Keratinocyte (primary cell): ENCODE measurements at regions not wholly inside any gene's neighbourhood (a gene's known extent, or its start where the extent isn't known, plus 50 kb on each side); places are given as distances from the start of the nearest gene placed in this dataset.

ENCODE experiments used
- DNase-seq: peaks from one replicate; pipeline ENCODE4 v3.0.0-alpha.2; 2011; ENCODE audit warnings: low read depth, missing footprints, low spot score
- FAIRE-seq: peaks from 2 replicates; lab custom pipeline; 2011; peaks lifted over from hg19 to GRCh38; lab: Jason Lieb, UNC
- H2AFZ ChIP-seq: 2 replicates; pipeline ENCODE4 v1.6.0; 2012; ENCODE audit warnings: low read length, control low read depth, inconsistent platforms; ENCODE audit not compliant: control insufficient read depth
- H3K27ac ChIP-seq: 2 replicates; pipeline ENCODE4 v1.5.1; 2011; ENCODE audit warnings: low read length; ENCODE audit not compliant: control insufficient read depth, insufficient read depth
- H3K27me3 ChIP-seq: 3 replicates; pipeline ENCODE4 v1.6.0; 2011; ENCODE audit warnings: low read length; ENCODE audit not compliant: control insufficient read depth, insufficient read depth; ENCODE audit errors: extremely low read depth
- H3K36me3 ChIP-seq, 2 experiments: 2 replicates in 1 of 2; 3 replicates in 1 of 2; pipeline ENCODE4 v1.5.1; 2011; ENCODE audit warnings: low read length in 2 of 2, mild to moderate bottlenecking in 1 of 2; ENCODE audit not compliant: control insufficient read depth in 2 of 2, insufficient read depth in 2 of 2; ENCODE audit errors: extremely low read depth in 1 of 2
- H3K4me1 ChIP-seq: 3 replicates; pipeline ENCODE4 v1.5.1; 2011; ENCODE audit warnings: low read length; ENCODE audit not compliant: control insufficient read depth, insufficient read depth; ENCODE audit errors: extremely low read depth
- H3K4me2 ChIP-seq: 3 replicates; pipeline ENCODE4 v1.6.0; 2011; ENCODE audit warnings: low read depth, low read length; ENCODE audit not compliant: control insufficient read depth, insufficient read depth; ENCODE audit errors: extremely low read depth
- H3K4me3 ChIP-seq, 3 experiments: fragments of 200-600 bp in 1 of 3; sonication (generic) in 1 of 3; 2 replicates in 2 of 3; 3 replicates in 1 of 3; pipeline ENCODE4 v1.5.1; 2011 to 2016; ENCODE audit warnings: low read length in 3 of 3, mild to moderate bottlenecking in 3 of 3, control low read depth in 2 of 3, inconsistent platforms in 1 of 3, low read depth in 1 of 3, mixed read lengths in 1 of 3, mixed run types in 1 of 3, moderate library complexity in 1 of 3; ENCODE audit not compliant: control insufficient read depth in 2 of 3, insufficient read depth in 2 of 3; ENCODE audit errors: extremely low read depth in 1 of 3
- H3K79me2 ChIP-seq: 2 replicates; pipeline ENCODE4 v1.6.0; 2012; ENCODE audit warnings: low read length; ENCODE audit not compliant: control insufficient read depth, insufficient read depth
- H3K9ac ChIP-seq: 3 replicates; pipeline ENCODE4 v1.6.0; 2011; ENCODE audit warnings: low read length; ENCODE audit not compliant: control insufficient read depth, insufficient read depth; ENCODE audit errors: extremely low read depth
- H3K9me1 ChIP-seq: 3 replicates; pipeline ENCODE4 v1.6.0; 2011; ENCODE audit warnings: low read length; ENCODE audit not compliant: control insufficient read depth, insufficient read depth; ENCODE audit errors: extremely low read depth
- H3K9me3 ChIP-seq: 2 replicates; pipeline ENCODE4 v1.5.1; 2012; ENCODE audit warnings: low read depth, low read length; ENCODE audit not compliant: control insufficient read depth
- H4K20me1 ChIP-seq: 3 replicates; pipeline ENCODE4 v1.6.0; 2011; ENCODE audit warnings: low read length; ENCODE audit not compliant: control insufficient read depth, insufficient read depth; ENCODE audit errors: extremely low read depth
- CTCF ChIP-seq, 3 experiments: IDR thresholded peaks in 1 of 3; conservative IDR thresholded peaks in 1 of 3; optimal IDR thresholded peaks in 1 of 3; 2 replicates in 2 of 3; 3 replicates in 1 of 3; pipeline versions ENCODE3 to v1.5.1; 2011; ENCODE audit warnings: low read length in 3 of 3, mild to moderate bottlenecking in 3 of 3, moderate library complexity in 2 of 3, control low read depth in 1 of 3, inconsistent platforms in 1 of 3; ENCODE audit not compliant: insufficient read depth in 2 of 3; ENCODE audit errors: extremely low read depth in 1 of 3
- EZH2 ChIP-seq: IDR thresholded peaks from one replicate; pipeline ENCODE4 v1.6.1; 2012; ENCODE audit warnings: inconsistent platforms, mild to moderate bottlenecking, low read length, moderate library complexity
- dilution Hi-C: fragments of 300-500 bp; cut with MboI; formaldehyde crosslinking; loops from one replicate; pipeline ENCODE4 v1.7.0; 2020; ENCODE audit warnings: low sequenced_read_pairs; ENCODE audit not compliant: extremely low pct_ligation_motif_present

GRCh38 chrX:34381241-34381640 lies 249.1 kb upstream of the FAM47A start:
- Histone ChIP-seq H3K9ac (no peak overlapping the region), H3K4me1 (no peaks in the 10 kb centered on the region), H4K20me1 (no peaks in the 10 kb centered on the region), H3K4me2 (no peak overlapping the region), H3K9me1 (no peaks in the 10 kb centered on the region), H3K9me3 (no peaks in the 10 kb centered on the region), H3K36me3 (no peaks in the 10 kb centered on the region), H3K27me3 (no peaks in the 10 kb centered on the region), H3K27ac (no peak overlapping the region), H3K79me2 (no peaks in the 10 kb centered on the region), H2AFZ (no peak overlapping the region), H3K4me3 (no peak overlapping the region)
- dilution Hi-C loops, result no loop called here
- FAIRE-seq, result no peak
- no peak for DNase-seq
- TF ChIP-seq CTCF (optimal IDR thresholded peaks at IDR 0.05 in 1 of 3, IDR thresholded peaks at IDR 0.05 in 1 of 3, conservative IDR thresholded peaks at IDR 0.05 in 1 of 3; ENCODE audit: extremely low read depth in 1 of 3, insufficient read depth in 2 of 3, low read length in 3 of 3) (no peak), EZH2 (no peak)

GRCh38 chrX:34379891-34380290 lies 247.8 kb upstream of the FAM47A start:
- Histone ChIP-seq H3K27me3 (no peaks in the 10 kb centered on the region), H3K4me1 (no peaks in the 10 kb centered on the region), H3K4me2 (no peak overlapping the region), H3K9ac (no peak overlapping the region), H2AFZ (no peak overlapping the region), H3K9me1 (no peaks in the 10 kb centered on the region), H3K79me2 (no peaks in the 10 kb centered on the region), H3K27ac (no peak overlapping the region), H3K36me3 (no peaks in the 10 kb centered on the region), H4K20me1 (no peaks in the 10 kb centered on the region), H3K4me3 (no peak overlapping the region), H3K9me3 (no peaks in the 10 kb centered on the region)
- FAIRE-seq, result no peak
- TF ChIP-seq CTCF (optimal IDR thresholded peaks at IDR 0.05 in 1 of 3, IDR thresholded peaks at IDR 0.05 in 1 of 3, conservative IDR thresholded peaks at IDR 0.05 in 1 of 3; ENCODE audit: extremely low read depth in 1 of 3, insufficient read depth in 2 of 3, low read length in 3 of 3), result no peak
- no peak for TF ChIP-seq EZH2
- DNase-seq, result no peak
- dilution Hi-C loops, result no loop called here
